KMS-11 (cell line): ENCODE measurements at regions not wholly inside any gene's neighbourhood (a gene's known extent, or its start where the extent isn't known, plus 50 kb on each side); places are given as distances from the start of the nearest gene placed in this dataset.

Experiments used
- H2AFZ ChIP-seq: fragments of 200-600 bp; sonication (generic); 2 replicates; pipeline ENCODE4 v1.6.1; 2016; ENCODE audit warnings: antibody characterized with exemption, mixed run types, low read depth
- H3K27ac ChIP-seq: fragments of 200-600 bp; sonication (generic); 2 replicates; pipeline ENCODE4 v1.6.1; 2016; ENCODE audit warnings: mild to moderate bottlenecking, mixed run types
- H3K27me3 ChIP-seq: fragments of 200-600 bp; sonication (generic); 2 replicates; pipeline ENCODE4 v1.6.1; 2017; ENCODE audit warnings: mild to moderate bottlenecking, low read depth, mixed run types, moderate library complexity; ENCODE audit not compliant: insufficient read depth
- H3K36me3 ChIP-seq: fragments of 200-600 bp; sonication (generic); 2 replicates; pipeline ENCODE4 v1.6.1; 2017; ENCODE audit warnings: mild to moderate bottlenecking, mixed run types; ENCODE audit not compliant: insufficient read depth
- H3K4me1 ChIP-seq: fragments of 200-600 bp; sonication (generic); 2 replicates; pipeline ENCODE4 v1.6.1; 2016; ENCODE audit warnings: mild to moderate bottlenecking, low read depth, mixed run types; ENCODE audit not compliant: poor library complexity, severe bottlenecking
- H3K4me2 ChIP-seq: fragments of 200-600 bp; sonication (generic); 2 replicates; pipeline ENCODE4 v1.7.0; 2016; ENCODE audit warnings: mild to moderate bottlenecking, mixed run types
- H3K4me3 ChIP-seq: fragments of 200-600 bp; sonication (generic); IDR thresholded peaks from 2 replicates; pipeline ENCODE4 v1.6.1; 2017; ENCODE audit warnings: low read depth, low read length, mixed read lengths; ENCODE audit not compliant: insufficient read depth
- H3K79me2 ChIP-seq: fragments of 200-600 bp; sonication (generic); 2 replicates; pipeline ENCODE4 v1.6.1; 2016; ENCODE audit warnings: low read depth, mixed run types; ENCODE audit not compliant: insufficient read depth
- H3K9ac ChIP-seq: fragments of 200-600 bp; sonication (generic); 2 replicates; pipeline ENCODE4 v1.6.1; 2016; ENCODE audit warnings: mild to moderate bottlenecking, mixed run types
- H4K20me1 ChIP-seq: fragments of 200-600 bp; sonication (generic); 2 replicates; pipeline ENCODE4 v1.6.1; 2016; ENCODE audit warnings: mild to moderate bottlenecking, mixed run types; ENCODE audit not compliant: insufficient read depth
- CTCF ChIP-seq: fragments of 200-600 bp; sonication (generic); conservative IDR thresholded peaks from 2 replicates; pipeline ENCODE4 v1.6.1; 2017; ENCODE audit warnings: low read depth, mild to moderate bottlenecking, antibody characterized with exemption, low read length, moderate library complexity, mixed read lengths

GRCh38 chr3:177346878-177347277 lies 149.6 kb upstream of the TBL1XR1 start:
- H3K27ac ChIP-seq, result no peak overlapping the region
- H3K4me1 ChIP-seq, result peaks cover 15% of the 10 kb centered on the region
- TF ChIP-seq CTCF, result no peak
- H2AFZ ChIP-seq, result no peak overlapping the region
- H4K20me1 ChIP-seq, result no peaks in the 10 kb centered on the region
- H3K36me3 ChIP-seq, result no peaks in the 10 kb centered on the region
- H3K27me3 ChIP-seq, result no peaks in the 10 kb centered on the region
- H3K79me2 ChIP-seq, result no peaks in the 10 kb centered on the region
- H3K4me3 ChIP-seq, result no peak overlapping the region
- no peak overlapping the region for H3K4me2 ChIP-seq
- H3K9ac ChIP-seq, result no peak overlapping the region

- H3K27ac ChIP-seq, result no peak overlapping the region
- no peak overlapping the region for H3K4me2 ChIP-seq
These were observed 150.3 kb upstream of the TBL1XR1 start for GRCh38 chr3:177347611-177348010.

GRCh38 chr3:177348974-177349373 lies 151.7 kb upstream of the TBL1XR1 start:
- no peak overlapping the region for H2AFZ ChIP-seq

More at GRCh38 chr3:177347611-177348010, 150.3 kb upstream of the TBL1XR1 start:
- Histone ChIP-seq H2AFZ (no peak overlapping the region), H4K20me1 (no peaks in the 10 kb centered on the region), H3K79me2 (no peaks in the 10 kb centered on the region), H3K4me1 (peaks cover 19% of the 10 kb centered on the region), H3K36me3 (no peaks in the 10 kb centered on the region), H3K4me3 (no peak overlapping the region), H3K27me3 (no peaks in the 10 kb centered on the region), H3K9ac (no peak overlapping the region)
- no peak for TF ChIP-seq CTCF

GRCh38 chr3:177349384-177349783 lies 152.1 kb upstream of the TBL1XR1 start:
- no peaks in the 10 kb centered on the region for H3K27me3 ChIP-seq
- no peak for TF ChIP-seq CTCF
- no peak overlapping the region for H3K9ac ChIP-seq
- H3K27ac ChIP-seq, result no peak overlapping the region
- H3K36me3 ChIP-seq, result no peaks in the 10 kb centered on the region
- no peak overlapping the region for H3K4me3 ChIP-seq
- no peak overlapping the region for H2AFZ ChIP-seq
- H3K4me2 ChIP-seq, result no peak overlapping the region
- peaks cover 19% of the 10 kb centered on the region for H3K4me1 ChIP-seq
- no peaks in the 10 kb centered on the region for H4K20me1 ChIP-seq
- no peaks in the 10 kb centered on the region for H3K79me2 ChIP-seq

More at GRCh38 chr3:177348974-177349373, 151.7 kb upstream of the TBL1XR1 start:
- Histone ChIP-seq H3K4me2 (no peak overlapping the region), H3K4me3 (no peak overlapping the region), H3K36me3 (no peaks in the 10 kb centered on the region), H3K4me1 (peaks cover 19% of the 10 kb centered on the region), H3K27me3 (no peaks in the 10 kb centered on the region), H3K9ac (no peak overlapping the region), H4K20me1 (no peaks in the 10 kb centered on the region), H3K27ac (no peak overlapping the region), H3K79me2 (no peaks in the 10 kb centered on the region)
- no peak for TF ChIP-seq CTCF
